HepG2 (cell line): ENCODE measurements at regions not wholly inside any gene's neighbourhood (a gene's known extent, or its start where the extent isn't known, plus 50 kb on each side); places are given as distances from the start of the nearest gene placed in this dataset.

Source experiments
- ATAC-seq: fragments of 200-7000 bp; cut with Tn5 transposase; 3 replicates; pipeline ENCODE4 v1.9.1; 2020; ENCODE audit warnings: mild to moderate bottlenecking, moderate library complexity
- BruUV-seq: library from RNA; stranded (reverse); fragments of 400-500 nt; replicated peaks from 2 replicates; lab custom pipeline; 2021; lab: Mats Ljungman, UMichigan
- CTCF ChIA-PET: fragments of 300-600 bp; formaldehyde crosslinking; extraction: SDS; loops from one replicate; lab custom pipeline; 2021; ENCODE audit warnings: low total read pairs, inconsistent platforms, low intra/inter-chr PET ratio; lab: Yijun Ruan, JAX
- POLR2A ChIA-PET: fragments of 350-600 bp; sonication (Branson Sonifier 250); formaldehyde crosslinking; loops from one replicate; lab custom pipeline; 2020; ENCODE audit warnings: antibody characterized with exemption, inconsistent platforms; lab: Yijun Ruan, JAX
- DNase-seq: peaks from one replicate; pipeline ENCODE4 v3.0.0-alpha.2; 2015; ENCODE audit warnings: low spot score
- FAIRE-seq: peaks from 3 replicates; lab custom pipeline; 2011; peaks lifted over from hg19 to GRCh38; lab: Jason Lieb, UNC
- H2AFZ ChIP-seq: one replicate; pipeline ENCODE4 v1.6.1; 2011; ENCODE audit warnings: low read length, inconsistent platforms
- H3K27ac ChIP-seq: fragments of 300-600 bp; 3 replicates; pipeline ENCODE4 v1.8.0; 2011; ENCODE audit warnings: mixed run types, mild to moderate bottlenecking, mixed read lengths, low read length, inconsistent platforms; ENCODE audit not compliant: insufficient read depth; ENCODE audit errors: extremely low read length
- H3K27me3 ChIP-seq, 2 experiments: fragments of 200-600 bp in 1 of 2; 2 replicates in 1 of 2; 3 replicates in 1 of 2; pipeline versions ENCODE4 v1.6.0 to v1.8.0; 2011; ENCODE audit warnings: low read length in 2 of 2, mild to moderate bottlenecking in 2 of 2, moderate library complexity in 2 of 2, inconsistent platforms in 1 of 2; ENCODE audit not compliant: insufficient read depth in 2 of 2, control insufficient read depth in 1 of 2
- H3K36me3 ChIP-seq, 2 experiments: fragments of 200-600 bp in 1 of 2; replicated peaks in 1 of 2; 2 replicates in 1 of 2; 3 replicates in 1 of 2; pipeline versions ENCODE4 v1.5.1 to v1.8.0; 2011; ENCODE audit warnings: low read length in 2 of 2, inconsistent platforms in 1 of 2; ENCODE audit not compliant: insufficient read depth in 2 of 2, control insufficient read depth in 1 of 2
- H3K4me1 ChIP-seq: 2 replicates; pipeline ENCODE4 v1.5.1; 2012; ENCODE audit warnings: low read length, inconsistent platforms; ENCODE audit not compliant: insufficient read depth
- H3K4me2 ChIP-seq: 2 replicates; pipeline ENCODE4 v1.6.0; 2011; ENCODE audit warnings: low read depth, low read length, inconsistent platforms
- H3K4me3 ChIP-seq, 3 experiments: fragments of 200-600 bp in 1 of 3; sonication (generic), shearing (Covaris generic) in 1 of 3; replicated peaks in 1 of 3; 2 replicates each; pipeline ENCODE4 v1.5.1; 2011 to 2016; ENCODE audit warnings: low read length in 3 of 3, inconsistent platforms in 2 of 3, low read depth in 2 of 3, mild to moderate bottlenecking in 2 of 3, control low read depth in 1 of 3, mixed read lengths in 1 of 3; ENCODE audit not compliant: insufficient read depth in 1 of 3
- H3K79me2 ChIP-seq: one replicate; pipeline ENCODE4 v1.6.1; 2011; ENCODE audit warnings: low read length, inconsistent platforms; ENCODE audit not compliant: insufficient read depth
- H3K9ac ChIP-seq: 2 replicates; pipeline ENCODE4 v1.6.0; 2011; ENCODE audit warnings: mild to moderate bottlenecking, low read depth, low read length, inconsistent platforms; ENCODE audit not compliant: insufficient read depth
- H3K9me3 ChIP-seq: 2 replicates; pipeline ENCODE4 v1.5.1; 2012; ENCODE audit warnings: mild to moderate bottlenecking, low read length
- H4K20me1 ChIP-seq: 2 replicates; pipeline ENCODE4 v1.6.0; 2011; ENCODE audit warnings: inconsistent platforms, mild to moderate bottlenecking, low read length, moderate library complexity; ENCODE audit not compliant: insufficient read depth
- AGO1 ChIP-seq: fragments of 200-400 bp; formaldehyde crosslinking; IDR thresholded peaks from 2 replicates; pipeline ENCODE4 v1.6.1; 2017; ENCODE audit warnings: mild to moderate bottlenecking, low read depth, low read length, moderate library complexity; ENCODE audit not compliant: poor library complexity, severe bottlenecking
- CBFB ChIP-seq: sonication (generic); formaldehyde crosslinking; IDR thresholded peaks from 2 replicates; pipeline ENCODE4 v1.4.0; 2020; ENCODE audit warnings: missing genetic modification reagents
- ELF3 ChIP-seq: IDR thresholded peaks from 2 replicates; pipeline ENCODE4 v1.6.1; 2016; ENCODE audit warnings: missing genetic modification reagents, missing compliant biosample characterization
- RELA ChIP-seq: sonication (generic); formaldehyde crosslinking; IDR thresholded peaks from 2 replicates; pipeline ENCODE4 v1.4.0; 2020; ENCODE audit warnings: missing genetic modification reagents
- SNAI1 ChIP-seq: sonication (generic); formaldehyde crosslinking; IDR thresholded peaks from 2 replicates; pipeline ENCODE4 v1.5.0; 2020; ENCODE audit warnings: mild to moderate bottlenecking, missing genetic modification reagents, borderline replicate concordance
- ZEB1 ChIP-seq: IDR thresholded peaks from 2 replicates; pipeline ENCODE4 v1.6.1; 2012; ENCODE audit warnings: mild to moderate bottlenecking, low read depth, inconsistent platforms; ENCODE audit not compliant: insufficient replicate concordance
- WGBS: methylation state at CpG from one replicate; pipeline ENCODE4 v1.1.6; 2017; ENCODE audit warnings: low lambda C conversion rate; 5-methylcytosine and 5-hydroxymethylcytosine counted together
- in situ Hi-C: cut with HindIII; loops from 2 replicates; pipeline ENCODE4 v1.10.0; 2017; ENCODE audit warnings: low pct_unique_long_range_greater_than_20kb; ENCODE audit not compliant: extremely low pct_ligation_motif_present
- intact Hi-C: fragments of 100-400 bp; cut with micrococcal nuclease; formaldehyde crosslinking; loops from one replicate; pipeline ENCODE4 v1.10.0; 2022; ENCODE audit not compliant: unreplicated experiment
- TF ChIP-seq, protein P1 (sequence below): IDR thresholded peaks from 2 replicates; pipeline ENCODE4 v1.6.1; 2016; ENCODE audit warnings: low read depth, control low read depth
- TF ChIP-seq, protein P2 (sequence below): sonication (generic); formaldehyde crosslinking; conservative IDR thresholded peaks from 2 replicates; pipeline ENCODE4 v1.8.0; 2022; ENCODE audit warnings: low read depth, missing genetic modification reagents
- TF ChIP-seq, protein P3 (sequence below): sonication (generic); formaldehyde crosslinking; IDR thresholded peaks from 2 replicates; pipeline ENCODE4 v1.4.0; 2020; ENCODE audit warnings: mild to moderate bottlenecking, missing genetic modification reagents
- TF ChIP-seq, protein P4 (sequence below): sonication (generic); formaldehyde crosslinking; IDR thresholded peaks from 2 replicates; pipeline ENCODE4 v1.4.0; 2020; ENCODE audit warnings: missing genetic modification reagents
- TF ChIP-seq, protein P5 (sequence below): fragments of 450-650 bp; IDR thresholded peaks from 2 replicates; pipeline ENCODE4 v1.6.1; 2017; ENCODE audit warnings: mild to moderate bottlenecking

DNA sequence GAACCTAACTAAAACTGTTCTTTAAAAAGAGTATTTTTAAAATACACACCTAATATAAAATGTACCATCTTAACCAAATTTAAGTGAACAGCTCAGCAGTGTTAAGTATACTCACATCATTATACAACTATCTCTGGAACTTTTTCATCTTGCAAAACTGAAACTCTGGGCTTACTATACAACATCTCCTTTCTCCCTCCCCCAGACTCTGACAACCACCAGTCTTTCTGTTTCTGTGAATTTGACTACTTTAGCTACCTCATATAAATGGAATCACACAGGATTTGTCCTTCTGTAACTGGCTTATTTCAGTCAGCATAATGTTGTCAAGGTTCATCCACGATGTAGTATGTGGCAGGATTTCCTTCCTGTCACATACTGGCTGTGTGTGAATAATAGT lies 93.5 kb downstream of the FOXD1 start:
- H3K4me2 ChIP-seq: no peak overlapping the region
- no peak overlapping the region for H3K4me3 ChIP-seq
- H3K36me3 ChIP-seq: no peaks in the 10 kb centered on the region
- no peak overlapping the region for H3K27ac ChIP-seq
- 4% methylated on average over 1 of the region's 1 CpG for whole genome bisulfite sequencing
- no TSS peak for BruUV-seq
- H3K9me3 ChIP-seq: no peaks in the 10 kb centered on the region
- intact Hi-C loops: no loop called here
- no peaks in the 10 kb centered on the region for H3K79me2 ChIP-seq
- no peaks in the 10 kb centered on the region for H4K20me1 ChIP-seq
- TF ChIP-seq RELA (no peak), ELF3 (no peak), CBFB (CRISPR knock-in tag) (no peak), ZEB1 (no peak), AGO1 (no peak), SNAI1 (no peak)
- TF ChIP-seq, protein P1, sequence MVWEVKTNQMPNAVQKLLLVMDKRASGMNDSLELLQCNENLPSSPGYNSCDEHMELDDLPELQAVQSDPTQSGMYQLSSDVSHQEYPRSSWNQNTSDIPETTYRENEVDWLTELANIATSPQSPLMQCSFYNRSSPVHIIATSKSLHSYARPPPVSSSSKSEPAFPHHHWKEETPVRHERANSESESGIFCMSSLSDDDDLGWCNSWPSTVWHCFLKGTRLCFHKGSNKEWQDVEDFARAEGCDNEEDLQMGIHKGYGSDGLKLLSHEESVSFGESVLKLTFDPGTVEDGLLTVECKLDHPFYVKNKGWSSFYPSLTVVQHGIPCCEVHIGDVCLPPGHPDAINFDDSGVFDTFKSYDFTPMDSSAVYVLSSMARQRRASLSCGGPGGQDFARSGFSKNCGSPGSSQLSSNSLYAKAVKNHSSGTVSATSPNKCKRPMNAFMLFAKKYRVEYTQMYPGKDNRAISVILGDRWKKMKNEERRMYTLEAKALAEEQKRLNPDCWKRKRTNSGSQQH (CRISPR knock-in tag): no peak
- TF ChIP-seq, protein P2, sequence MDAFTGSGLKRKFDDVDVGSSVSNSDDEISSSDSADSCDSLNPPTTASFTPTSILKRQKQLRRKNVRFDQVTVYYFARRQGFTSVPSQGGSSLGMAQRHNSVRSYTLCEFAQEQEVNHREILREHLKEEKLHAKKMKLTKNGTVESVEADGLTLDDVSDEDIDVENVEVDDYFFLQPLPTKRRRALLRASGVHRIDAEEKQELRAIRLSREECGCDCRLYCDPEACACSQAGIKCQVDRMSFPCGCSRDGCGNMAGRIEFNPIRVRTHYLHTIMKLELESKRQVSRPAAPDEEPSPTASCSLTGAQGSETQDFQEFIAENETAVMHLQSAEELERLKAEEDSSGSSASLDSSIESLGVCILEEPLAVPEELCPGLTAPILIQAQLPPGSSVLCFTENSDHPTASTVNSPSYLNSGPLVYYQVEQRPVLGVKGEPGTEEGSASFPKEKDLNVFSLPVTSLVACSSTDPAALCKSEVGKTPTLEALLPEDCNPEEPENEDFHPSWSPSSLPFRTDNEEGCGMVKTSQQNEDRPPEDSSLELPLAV: no peak
- TF ChIP-seq, protein P3, sequence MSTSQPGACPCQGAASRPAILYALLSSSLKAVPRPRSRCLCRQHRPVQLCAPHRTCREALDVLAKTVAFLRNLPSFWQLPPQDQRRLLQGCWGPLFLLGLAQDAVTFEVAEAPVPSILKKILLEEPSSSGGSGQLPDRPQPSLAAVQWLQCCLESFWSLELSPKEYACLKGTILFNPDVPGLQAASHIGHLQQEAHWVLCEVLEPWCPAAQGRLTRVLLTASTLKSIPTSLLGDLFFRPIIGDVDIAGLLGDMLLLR (CRISPR knock-in tag): no peak
- TF ChIP-seq, protein P4, sequence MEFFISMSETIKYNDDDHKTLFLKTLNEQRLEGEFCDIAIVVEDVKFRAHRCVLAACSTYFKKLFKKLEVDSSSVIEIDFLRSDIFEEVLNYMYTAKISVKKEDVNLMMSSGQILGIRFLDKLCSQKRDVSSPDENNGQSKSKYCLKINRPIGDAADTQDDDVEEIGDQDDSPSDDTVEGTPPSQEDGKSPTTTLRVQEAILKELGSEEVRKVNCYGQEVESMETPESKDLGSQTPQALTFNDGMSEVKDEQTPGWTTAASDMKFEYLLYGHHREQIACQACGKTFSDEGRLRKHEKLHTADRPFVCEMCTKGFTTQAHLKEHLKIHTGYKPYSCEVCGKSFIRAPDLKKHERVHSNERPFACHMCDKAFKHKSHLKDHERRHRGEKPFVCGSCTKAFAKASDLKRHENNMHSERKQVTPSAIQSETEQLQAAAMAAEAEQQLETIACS: no peak
- TF ChIP-seq, protein P5, sequence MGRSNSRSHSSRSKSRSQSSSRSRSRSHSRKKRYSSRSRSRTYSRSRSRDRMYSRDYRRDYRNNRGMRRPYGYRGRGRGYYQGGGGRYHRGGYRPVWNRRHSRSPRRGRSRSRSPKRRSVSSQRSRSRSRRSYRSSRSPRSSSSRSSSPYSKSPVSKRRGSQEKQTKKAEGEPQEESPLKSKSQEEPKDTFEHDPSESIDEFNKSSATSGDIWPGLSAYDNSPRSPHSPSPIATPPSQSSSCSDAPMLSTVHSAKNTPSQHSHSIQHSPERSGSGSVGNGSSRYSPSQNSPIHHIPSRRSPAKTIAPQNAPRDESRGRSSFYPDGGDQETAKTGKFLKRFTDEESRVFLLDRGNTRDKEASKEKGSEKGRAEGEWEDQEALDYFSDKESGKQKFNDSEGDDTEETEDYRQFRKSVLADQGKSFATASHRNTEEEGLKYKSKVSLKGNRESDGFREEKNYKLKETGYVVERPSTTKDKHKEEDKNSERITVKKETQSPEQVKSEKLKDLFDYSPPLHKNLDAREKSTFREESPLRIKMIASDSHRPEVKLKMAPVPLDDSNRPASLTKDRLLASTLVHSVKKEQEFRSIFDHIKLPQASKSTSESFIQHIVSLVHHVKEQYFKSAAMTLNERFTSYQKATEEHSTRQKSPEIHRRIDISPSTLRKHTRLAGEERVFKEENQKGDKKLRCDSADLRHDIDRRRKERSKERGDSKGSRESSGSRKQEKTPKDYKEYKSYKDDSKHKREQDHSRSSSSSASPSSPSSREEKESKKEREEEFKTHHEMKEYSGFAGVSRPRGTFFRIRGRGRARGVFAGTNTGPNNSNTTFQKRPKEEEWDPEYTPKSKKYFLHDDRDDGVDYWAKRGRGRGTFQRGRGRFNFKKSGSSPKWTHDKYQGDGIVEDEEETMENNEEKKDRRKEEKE: no peak
- TF ChIP-seq, all 625 proteins: peak for 0
- H3K4me1 ChIP-seq: no peaks in the 10 kb centered on the region
- no peak overlapping the region for H3K9ac ChIP-seq
- H2AFZ ChIP-seq: no peak overlapping the region
- FAIRE-seq (no peak), ATAC-seq (no peak), DNase-seq (no peak)
- H3K27me3 ChIP-seq: peaks cover 0 to 11% of the 10 kb centered on the region in 2 experiments; a peak in 1 of 5 replicates
- in situ Hi-C loops: no loop called here
- ChIA-PET CTCF (no interaction called here), POLR2A (no interaction called here)
